IMR-90 (cell line): ENCODE measurements at regions not wholly inside any gene's neighbourhood (a gene's known extent, or its start where the extent isn't known, plus 50 kb on each side); places are given as distances from the start of the nearest gene placed in this dataset.

Source experiments
- ATAC-seq: fragments of 200-7000 bp; cut with Tn5 transposase; 2 replicates; pipeline ENCODE4 v1.9.1; 2020; ENCODE audit warnings: low read depth, mild to moderate bottlenecking, moderate library complexity
- BruUV-seq: library from RNA; stranded (reverse); fragments of 400-500 nt; replicated peaks from 2 replicates; lab custom pipeline; 2021; lab: Mats Ljungman, UMichigan
- CTCF ChIA-PET: fragments of 300-600 bp; formaldehyde crosslinking; extraction: SDS; loops from one replicate; lab custom pipeline; 2021; ENCODE audit warnings: antibody characterized with exemption; lab: Yijun Ruan, JAX
- POLR2A ChIA-PET: fragments of 300-600 bp; sonication (Branson Sonifier 250); formaldehyde crosslinking; loops from one replicate; lab custom pipeline; 2022; ENCODE audit warnings: antibody characterized with exemption; ENCODE audit not compliant: unreplicated experiment; lab: Charles Lee
- DNase-seq: peaks from one replicate; pipeline ENCODE4 v3.0.0; 2013
- H2AFZ ChIP-seq: replicated peaks from 2 replicates; pipeline ENCODE3; 2013; ENCODE audit warnings: low read length, mild to moderate bottlenecking; ENCODE audit not compliant: poor library complexity
- H2AK5ac ChIP-seq: 2 replicates; pipeline ENCODE4 v1.6.1; 2013; ENCODE audit warnings: low read depth, low read length, inconsistent platforms
- H2AK9ac ChIP-seq: replicated peaks from 2 replicates; pipeline ENCODE3; 2013; ENCODE audit warnings: mild to moderate bottlenecking, low read depth, low read length, moderate library complexity; ENCODE audit not compliant: poor library complexity
- H2BK120ac ChIP-seq: 2 replicates; pipeline ENCODE4 v1.6.1; 2013; ENCODE audit warnings: low read depth, low read length, inconsistent platforms
- H2BK15ac ChIP-seq: 3 replicates; pipeline ENCODE4 v1.6.1; 2013; ENCODE audit warnings: low read depth, low read length, inconsistent platforms
- H2BK20ac ChIP-seq: 2 replicates; pipeline ENCODE4 v1.6.1; 2013; ENCODE audit warnings: low read depth, mild to moderate bottlenecking, inconsistent platforms, low read length, moderate library complexity
- H2BK5ac ChIP-seq: 2 replicates; pipeline ENCODE4 v1.6.1; 2013; ENCODE audit warnings: mild to moderate bottlenecking, low read depth, low read length, inconsistent platforms; ENCODE audit not compliant: poor library complexity, severe bottlenecking
- H3K14ac ChIP-seq: replicated peaks from 2 replicates; pipeline ENCODE4 v1.6.1; 2013; ENCODE audit warnings: low read depth, low read length, inconsistent platforms
- H3K18ac ChIP-seq: 2 replicates; pipeline ENCODE4 v1.6.1; 2013; ENCODE audit warnings: low read depth, low read length, control low read depth
- H3K23ac ChIP-seq: 2 replicates; pipeline ENCODE4 v1.6.1; 2013; ENCODE audit warnings: low read depth, low read length, inconsistent platforms
- H3K27ac ChIP-seq: 2 replicates; pipeline ENCODE4 v1.5.1; 2013; ENCODE audit warnings: mild to moderate bottlenecking, control low read depth, low read length; ENCODE audit not compliant: insufficient read depth
- H3K27me3 ChIP-seq: 2 replicates; pipeline ENCODE4 v1.6.1; 2013; ENCODE audit warnings: low read length; ENCODE audit not compliant: control insufficient read depth, insufficient read depth
- H3K36me3 ChIP-seq: 2 replicates; pipeline ENCODE4 v1.6.1; 2013; ENCODE audit warnings: low read length, mixed read lengths; ENCODE audit not compliant: control insufficient read depth, insufficient read depth
- H3K4ac ChIP-seq: 2 replicates; pipeline ENCODE4 v1.6.1; 2013; ENCODE audit warnings: low read depth, low read length, inconsistent platforms
- H3K4me1 ChIP-seq: 2 replicates; pipeline ENCODE4 v1.6.1; 2013; ENCODE audit warnings: low read length, mixed read lengths; ENCODE audit not compliant: control insufficient read depth, insufficient read depth
- H3K4me2 ChIP-seq: 2 replicates; pipeline ENCODE4 v1.6.1; 2013; ENCODE audit warnings: low read depth, mild to moderate bottlenecking, control low read depth, low read length, moderate library complexity
- H3K4me3 ChIP-seq: 2 replicates; pipeline ENCODE4 v1.5.1; 2013; ENCODE audit warnings: low read depth, mild to moderate bottlenecking, control low read depth, low read length, moderate library complexity; ENCODE audit not compliant: insufficient read depth
- H3K56ac ChIP-seq: 2 replicates; pipeline ENCODE4 v1.6.1; 2013; ENCODE audit warnings: low read length, inconsistent platforms; ENCODE audit not compliant: insufficient read depth; ENCODE audit errors: extremely low read depth
- H3K79me1 ChIP-seq, 2 experiments: 2 replicates each; pipeline ENCODE4 v1.6.1; 2013; ENCODE audit warnings: low read length in 2 of 2, inconsistent platforms in 1 of 2, low read depth in 1 of 2
- H3K9ac ChIP-seq: 2 replicates; pipeline ENCODE4 v1.6.1; 2013; ENCODE audit warnings: low read depth, low read length, control low read depth
- H3K9me1 ChIP-seq: 2 replicates; pipeline ENCODE4 v1.6.1; 2013; ENCODE audit warnings: low read length, inconsistent platforms; ENCODE audit not compliant: insufficient read depth
- H3K9me3 ChIP-seq: 2 replicates; pipeline ENCODE4 v1.6.1; 2013; ENCODE audit warnings: low read length; ENCODE audit not compliant: control insufficient read depth, insufficient read depth
- H4K20me1 ChIP-seq: 2 replicates; pipeline ENCODE4 v1.6.1; 2013; ENCODE audit warnings: low read length, inconsistent platforms; ENCODE audit not compliant: insufficient read depth
- H4K5ac ChIP-seq: 2 replicates; pipeline ENCODE4 v1.6.1; 2013; ENCODE audit warnings: mild to moderate bottlenecking, low read depth, low read length, control low read depth
- H4K8ac ChIP-seq, 2 experiments: 2 replicates each; pipeline ENCODE4 v1.6.1; 2013; ENCODE audit warnings: low read depth in 2 of 2, low read length in 2 of 2, control low read depth in 1 of 2, inconsistent platforms in 1 of 2
- H4K91ac ChIP-seq: 2 replicates; pipeline ENCODE4 v1.6.1; 2013; ENCODE audit warnings: low read depth, low read length, inconsistent platforms; ENCODE audit not compliant: insufficient read depth
- BHLHE40 ChIP-seq: fragments of 150-350 bp; IDR thresholded peaks from 2 replicates; pipeline ENCODE4 v1.6.1; 2016; ENCODE audit warnings: mild to moderate bottlenecking, low read depth, low read length
- CEBPB ChIP-seq: IDR thresholded peaks from 2 replicates; pipeline ENCODE4 v1.6.1; 2012; ENCODE audit warnings: low read depth, low read length, improper control_type of control experiment
- CHD1 ChIP-seq: IDR thresholded peaks from 2 replicates; pipeline ENCODE4 v1.6.1; 2012; ENCODE audit warnings: low read depth, low read length, improper control_type of control experiment
- CTCF ChIP-seq: conservative IDR thresholded peaks from 2 replicates; pipeline ENCODE4 v1.5.1; 2012; ENCODE audit warnings: mild to moderate bottlenecking, low read depth, low read length, improper control_type of control experiment
- ELK1 ChIP-seq: fragments of 150-350 bp; IDR thresholded peaks from 2 replicates; pipeline ENCODE4 v1.6.1; 2016; ENCODE audit warnings: low read depth, mild to moderate bottlenecking, low read length, moderate library complexity, borderline replicate concordance
- MAFK ChIP-seq: IDR thresholded peaks from 2 replicates; pipeline ENCODE4 v1.6.1; 2012; ENCODE audit warnings: low read depth, low read length, improper control_type of control experiment
- MXI1 ChIP-seq: IDR thresholded peaks from 2 replicates; pipeline ENCODE4 v1.6.1; 2012; ENCODE audit warnings: low read depth, mild to moderate bottlenecking, low read length, moderate library complexity, borderline replicate concordance
- NFE2L2 ChIP-seq: fragments of 150-350 bp; IDR thresholded peaks from 2 replicates; pipeline ENCODE4 v1.6.1; 2016; ENCODE audit warnings: low read depth, mild to moderate bottlenecking, low read length
- POLR2A ChIP-seq: IDR thresholded peaks from 2 replicates; pipeline ENCODE4 v1.6.1; 2012; ENCODE audit warnings: mild to moderate bottlenecking, low read depth, low read length
- RAD21 ChIP-seq: IDR thresholded peaks from 2 replicates; pipeline ENCODE4 v1.6.1; 2012; ENCODE audit warnings: low read length, improper control_type of control experiment
- RCOR1 ChIP-seq: IDR thresholded peaks from 2 replicates; pipeline ENCODE4 v1.6.1; 2012; ENCODE audit warnings: mild to moderate bottlenecking, low read length, improper control_type of control experiment; ENCODE audit not compliant: insufficient replicate concordance
- RFX5 ChIP-seq: IDR thresholded peaks from 2 replicates; pipeline ENCODE4 v1.8.0; 2012; ENCODE audit warnings: low read depth, mild to moderate bottlenecking, low read length, moderate library complexity
- SMC3 ChIP-seq: fragments of 150-350 bp; IDR thresholded peaks from 2 replicates; pipeline ENCODE4 v1.6.1; 2016; ENCODE audit warnings: low read depth, mild to moderate bottlenecking, antibody characterized with exemption, low read length, moderate library complexity
- USF2 ChIP-seq: fragments of 150-350 bp; IDR thresholded peaks from 2 replicates; pipeline ENCODE4 v1.6.1; 2017; ENCODE audit warnings: mild to moderate bottlenecking, antibody characterized with exemption, low read length, low read depth
- WGBS, 2 experiments: methylation state at CpG; one replicate each; pipeline versions ENCODE4 v1.1.5 to v1.1.7; 2013; ENCODE audit warnings: missing lambda C conversion rate in 2 of 2; ENCODE audit not compliant: insufficient read length in 1 of 2; ENCODE audit errors: extremely low coverage in 2 of 2; 5-methylcytosine and 5-hydroxymethylcytosine counted together
- dilution Hi-C: fragments of 300-500 bp; cut with HindIII; formaldehyde crosslinking; loops from one replicate; pipeline ENCODE4 v1.14.3; 2018; ENCODE audit warnings: low sequenced_read_pairs; ENCODE audit not compliant: unreplicated experiment
- in situ Hi-C: fragments of 300-500 bp; cut with MboI; formaldehyde crosslinking; loops from 3 replicates; pipeline ENCODE4 v1.14.3; 2019; ENCODE audit warnings: low sequenced_read_pairs, inconsistent platforms, mixed read lengths
- intact Hi-C: fragments of 100-400 bp; cut with micrococcal nuclease; formaldehyde crosslinking; loops from 2 replicates; pipeline ENCODE4 v1.10.0; 2022

- no TSS peak for BruUV-seq
- Histone ChIP-seq H3K23ac (no peak overlapping the region), H3K9me1 (no peaks in the 10 kb centered on the region), H4K8ac (no peak overlapping the region), H3K36me3 (no peaks in the 10 kb centered on the region), H3K56ac (no peak overlapping the region), H2BK15ac (no peak overlapping the region), H2AK9ac (no peak overlapping the region), H3K27me3 (peaks cover 16% of the 10 kb centered on the region), H4K91ac (no peak overlapping the region), H3K4me3 (no peak overlapping the region), H3K14ac (no peak overlapping the region), H2BK20ac (no peak overlapping the region), H2BK120ac (no peak overlapping the region), H3K18ac (no peak overlapping the region), H3K9ac (no peak overlapping the region), H3K4ac (no peak overlapping the region), H2AK5ac (no peak overlapping the region), H2AFZ (no peak overlapping the region), H3K4me2 (no peak overlapping the region), H3K9me3 (no peaks in the 10 kb centered on the region), H3K27ac (no peak overlapping the region), H4K5ac (no peak overlapping the region), H2BK5ac (no peak overlapping the region), H3K79me1 (no peaks in the 10 kb centered on the region), H3K4me1 (no peaks in the 10 kb centered on the region), H4K20me1 (no peaks in the 10 kb centered on the region)
- dilution Hi-C loops, result no loop called here
- WGBS, 2 experiments, result 80% methylated on average over 2 of the region's 10 CpGs; no CpG with 5 or more reads in 1 of the 2 experiments
- intact Hi-C loops, result no loop called here
- in situ Hi-C loops, result no loop called here
- ChIA-PET CTCF (no interaction called here), POLR2A (no interaction called here)
- ATAC-seq (no peak), DNase-seq (no peak)
- TF ChIP-seq POLR2A, result no peak
- TF ChIP-seq MXI1, result no peak
- no peak for TF ChIP-seq CEBPB
- no peak for TF ChIP-seq CTCF
- TF ChIP-seq MAFK, result no peak
- TF ChIP-seq BHLHE40, result no peak
- no peak for TF ChIP-seq RCOR1
- no peak for TF ChIP-seq ELK1
- TF ChIP-seq USF2, result no peak
- TF ChIP-seq NFE2L2, result no peak
- no peak for TF ChIP-seq SMC3
- TF ChIP-seq RFX5, result no peak
- no peak for TF ChIP-seq RAD21
- no peak for TF ChIP-seq CHD1
Observed at GRCh38 chr10:29878492-29878891, 180.9 kb downstream of the JCAD start.
